NCI-H2107 treated with DMSO at 0.1 percent for 48 hours (cell line): ENCODE measurements at regions not wholly inside any gene's neighbourhood (a gene's known extent, or its start where the extent isn't known, plus 50 kb on each side); places are given as distances from the start of the nearest gene placed in this dataset.

Experiments used
- DNase-seq: peaks from one replicate; lab custom pipeline; 2025; ENCODE audit not compliant: unreplicated experiment; lab: John Stamatoyannopoulos, UW

GRCh38 chr12:77319166-77319565, 253.8 kb upstream of the E2F7 start:
- DNase-seq, result no peak

- no peak for DNase-seq
Observed at GRCh38 chr12:77315407-77315806, 250.0 kb upstream of the E2F7 start.

GRCh38 chr12:77314378-77315052, 249.1 kb upstream of the E2F7 start:
- DNase-seq, result no peak

GRCh38 chr12:77308056-77308455, 242.7 kb upstream of the E2F7 start:
- no peak for DNase-seq

GRCh38 chr12:77300811-77301210, 235.4 kb upstream of the E2F7 start:
- DNase-seq, result no peak

- DNase-seq, result no peak
Observed at GRCh38 chr12:77299910-77300669, 234.7 kb upstream of the E2F7 start.

GRCh38 chr12:77299001-77299400, 233.6 kb upstream of the E2F7 start:
- no peak for DNase-seq

GRCh38 chr12:77294016-77294415, 228.6 kb upstream of the E2F7 start:
- no peak for DNase-seq

- DNase-seq, result no peak
Observed at GRCh38 chr12:77274926-77275325, 209.6 kb upstream of the E2F7 start.

GRCh38 chr12:77273898-77274297, 208.5 kb upstream of the E2F7 start:
- no peak for DNase-seq

GRCh38 chr12:77256956-77257355, 191.6 kb upstream of the E2F7 start:
- no peak for DNase-seq

GRCh38 chr12:77253321-77253720, 188.0 kb upstream of the E2F7 start:
- no peak for DNase-seq

- DNase-seq, result no peak
Observed at GRCh38 chr12:77251799-77252198, 186.4 kb upstream of the E2F7 start.

- DNase-seq, result no peak
Observed at GRCh38 chr12:77249892-77250291, 184.5 kb upstream of the E2F7 start.

GRCh38 chr12:77248036-77248435, 182.7 kb upstream of the E2F7 start:
- no peak for DNase-seq

- no peak for DNase-seq
Observed at GRCh38 chr12:77247542-77247941, 182.2 kb upstream of the E2F7 start.

GRCh38 chr12:77243345-77243744, 178.0 kb upstream of the E2F7 start:
- no peak for DNase-seq

- no peak for DNase-seq
Observed at GRCh38 chr12:77239617-77240016, 174.2 kb upstream of the E2F7 start.

- DNase-seq, result no peak
Observed at GRCh38 chr12:77238335-77238734, 173.0 kb upstream of the E2F7 start.

GRCh38 chr12:77237896-77238295, 172.5 kb upstream of the E2F7 start:
- DNase-seq, result no peak

GRCh38 chr12:77236066-77236465, 170.7 kb upstream of the E2F7 start:
- DNase-seq, result no peak

GRCh38 chr12:77232045-77232444, 166.7 kb upstream of the E2F7 start:
- no peak for DNase-seq

- no peak for DNase-seq
Observed at GRCh38 chr12:77231501-77231918, 166.1 kb upstream of the E2F7 start.
